GM12874 (cell line): ENCODE measurements at regions not wholly inside any gene's neighbourhood (a gene's known extent, or its start where the extent isn't known, plus 50 kb on each side); places are given as distances from the start of the nearest gene placed in this dataset.

Source experiments
- CTCF ChIP-seq: IDR thresholded peaks from 2 replicates; pipeline ENCODE4 v1.5.1; 2011; ENCODE audit warnings: low read depth, mild to moderate bottlenecking, control low read depth, low read length, moderate library complexity; ENCODE audit not compliant: insufficient read depth

- TF ChIP-seq CTCF = no peak
Observed at GRCh38 chr7:49297958-49298357, 373.6 kb downstream of the CDC14C start.

- TF ChIP-seq CTCF = no peak
Observed at GRCh38 chr7:49308787-49309186, 384.4 kb downstream of the CDC14C start.

GRCh38 chr7:49320083-49320482 is 395.7 kb downstream of the CDC14C start:
- no peak for TF ChIP-seq CTCF

GRCh38 chr7:49321843-49322242 is 397.5 kb downstream of the CDC14C start:
- TF ChIP-seq CTCF = no peak

- TF ChIP-seq CTCF = no peak
Observed at GRCh38 chr7:49322476-49322875, 398.1 kb downstream of the CDC14C start.

GRCh38 chr7:49324040-49324439 is 399.7 kb downstream of the CDC14C start:
- TF ChIP-seq CTCF = no peak

GRCh38 chr7:49324707-49325106 is 400.4 kb downstream of the CDC14C start:
- TF ChIP-seq CTCF = no peak

- no peak for TF ChIP-seq CTCF
Observed at GRCh38 chr7:49325571-49325970, 401.2 kb downstream of the CDC14C start.
